Psoas muscle (tissue), 7 donors: ENCODE measurements at regions not wholly inside any gene's neighbourhood (a gene's known extent, or its start where the extent isn't known, plus 50 kb on each side); places are given as distances from the start of the nearest gene placed in this dataset.

Experiments
- ATAC-seq, 4 donors: fragments of 200-7000 bp; cut with Tn5 transposase; one replicate each; pipeline ENCODE4 v1.9.1; 2020; ENCODE audit warnings: moderate library complexity in 3 of 4, mild to moderate bottlenecking in 2 of 4
- DNase-seq, 2 donors: peaks; one replicate each; pipeline ENCODE4 v3.0.0-alpha.2; 2020
- H3K27ac ChIP-seq: fragments of 200-600 bp; one replicate; pipeline ENCODE4 v1.8.0; 2022
- H3K27me3 ChIP-seq, 3 donors: fragments of 200-600 bp in 1 of 3; one replicate each; pipeline versions ENCODE4 v1.6.1 to v1.8.0; 2013 to 2022; ENCODE audit warnings: low read length in 2 of 3, mild to moderate bottlenecking in 2 of 3, moderate library complexity in 1 of 3; ENCODE audit not compliant: insufficient read depth in 3 of 3
- H3K36me3 ChIP-seq, 2 donors: fragments of 200-600 bp in 1 of 2; one replicate each; pipeline versions ENCODE4 v1.6.1 to v1.8.0; 2013 to 2022; ENCODE audit warnings: low read depth in 1 of 2, mild to moderate bottlenecking in 1 of 2, moderate library complexity in 1 of 2; ENCODE audit not compliant: insufficient read depth in 1 of 2
- H3K4me1 ChIP-seq: fragments of 200-600 bp; one replicate; pipeline ENCODE4 v1.8.0; 2022
- H3K4me3 ChIP-seq: fragments of 200-600 bp; one replicate; pipeline ENCODE4 v1.8.0; 2022; ENCODE audit warnings: mild to moderate bottlenecking
- H3K9me3 ChIP-seq: fragments of 200-600 bp; one replicate; pipeline ENCODE4 v1.8.0; 2022
- CTCF ChIP-seq: fragments of 200-600 bp; IDR thresholded peaks from one replicate; pipeline ENCODE4 v1.8.0; 2022; ENCODE audit warnings: antibody characterized with exemption
- WGBS, 3 donors: extraction: QIAGEN DNeasy Blood & Tissue Kit; methylation state at CpG; one replicate each; pipeline versions ENCODE4 v1.1.6 to v1.1.7; 2013; 5-methylcytosine and 5-hydroxymethylcytosine counted together
- intact Hi-C, 2 donors: fragments of 100-400 bp; cut with DNase I; formaldehyde crosslinking; loops; one replicate each; pipeline versions ENCODE4 v1.11.0 to v1.14.2; 2022
- donor health status: healthy with polysubstance abuse.
- donor health status: DM: no; HTN: no; CAD: no; lungs with moderate emphysema.
- donor health status: Bipolar disorder and iron deficiency.
- donor health status: healthy.
- donor health status: DM: yes; HTN: yes; CAD: no.
- donor health status: DM: no; HTN: no; CAD: no.
- donor health status: DM: yes; HTN: yes; CAD: no.

GRCh38 chr2:150339282-150339681, 148.2 kb downstream of the RND3 start:
- no peak overlapping the region for H3K27ac ChIP-seq
- intact Hi-C loops, result no loop called here
- no peaks in the 10 kb centered on the region for H3K27me3 ChIP-seq
- no peaks in the 10 kb centered on the region for H3K4me1 ChIP-seq
- no peak overlapping the region for H3K4me3 ChIP-seq
- no peak for TF ChIP-seq CTCF
- ATAC-seq (no peak), DNase-seq (no peak)
- H3K36me3 ChIP-seq, result no peaks in the 10 kb centered on the region
- 85 to 98% (median 93%) methylated on average over 1 of the region's 1 CpG for WGBS, 3 donors
- no peaks in the 10 kb centered on the region for H3K9me3 ChIP-seq

- H3K36me3 ChIP-seq, result no peaks in the 10 kb centered on the region
- no peaks in the 10 kb centered on the region for H3K27me3 ChIP-seq
- intact Hi-C loops, result no loop called here
- TF ChIP-seq CTCF, result no peak
- WGBS, 3 donors, result 85 to 90% (median 90%) methylated on average over 1 of the region's 1 CpG
- H3K27ac ChIP-seq, result no peak overlapping the region
- H3K4me3 ChIP-seq, result no peak overlapping the region
- H3K9me3 ChIP-seq, result no peaks in the 10 kb centered on the region
- H3K4me1 ChIP-seq, result no peaks in the 10 kb centered on the region
- ATAC-seq, result no peak
- no peak for DNase-seq
These were observed 151.9 kb downstream of the RND3 start for GRCh38 chr2:150335596-150335995.

DNA sequence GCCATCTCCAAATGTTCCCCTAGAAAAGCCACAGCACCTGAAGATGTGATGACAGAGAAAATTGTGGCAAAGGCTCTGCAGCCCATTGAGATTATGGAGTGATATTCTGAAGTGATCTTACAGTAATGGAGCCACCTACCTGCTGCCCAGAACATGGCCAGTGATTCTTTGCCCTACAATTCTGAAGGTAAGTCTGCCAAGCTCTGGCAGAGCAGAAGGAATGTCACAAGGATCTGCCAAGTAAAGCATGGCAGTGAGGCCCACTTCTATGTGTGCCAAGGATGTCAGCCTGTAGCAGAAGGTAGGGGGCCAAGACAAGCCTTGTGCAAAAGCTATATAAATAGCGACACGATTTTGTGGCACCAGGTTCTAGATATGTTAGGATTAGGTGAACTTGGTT, 155.1 kb downstream of the RND3 start:
- H3K27me3 ChIP-seq, result no peaks in the 10 kb centered on the region
- intact Hi-C loops, result no loop called here
- no peaks in the 10 kb centered on the region for H3K9me3 ChIP-seq
- H3K36me3 ChIP-seq, result no peaks in the 10 kb centered on the region
- no peak for TF ChIP-seq CTCF
- ATAC-seq, result peak; percentile 57 to 85 (median 80)
- DNase-seq, result no peak
- 30 to 48% (median 33%) methylated on average over 2 of the region's 2 CpGs for WGBS, 3 donors
- H3K4me3 ChIP-seq, result no peak overlapping the region
- no peaks in the 10 kb centered on the region for H3K4me1 ChIP-seq
- H3K27ac ChIP-seq, result no peak overlapping the region

- no peak for ATAC-seq
These were observed 159.6 kb downstream of the RND3 start for GRCh38 chr2:150327564-150328489.

More at GRCh38 chr2:150327564-150328489, 159.6 kb downstream of the RND3 start:
- TF ChIP-seq CTCF, result no peak
- Histone ChIP-seq H3K9me3 (no peaks in the 10 kb centered on the region), H3K36me3 (no peaks in the 10 kb centered on the region), H3K27me3 (no peaks in the 10 kb centered on the region), H3K4me1 (no peaks in the 10 kb centered on the region), H3K27ac (no peak overlapping the region), H3K4me3 (no peak overlapping the region)
- DNase-seq, result no peak
- intact Hi-C loops, result no loop called here
- 69 to 82% (median 72%) methylated on average over 14 of the region's 14 CpGs for WGBS, 3 donors
